MG63 (cell line): ENCODE measurements at regions not wholly inside any gene's neighbourhood (a gene's known extent, or its start where the extent isn't known, plus 50 kb on each side); places are given as distances from the start of the nearest gene placed in this dataset.
"Not testable (repeated sequence)": the region's sequence is repeated elsewhere in the genome, so short reads cannot be mapped to it uniquely, and the experiment has no call there.

Experiments
- DNase-seq: peaks from one replicate; pipeline ENCODE4 v3.0.0-alpha.2; 2020
- H3K27me3 ChIP-seq: fragments of 250-450 bp; sonication (Bioruptor Pico); 2 replicates; pipeline ENCODE4 v1.5.1; 2020; ENCODE audit warnings: mild to moderate bottlenecking, moderate library complexity
- H3K36me3 ChIP-seq: fragments of 250-450 bp; sonication (Bioruptor Pico); 2 replicates; pipeline ENCODE4 v1.5.1; 2020; ENCODE audit warnings: mild to moderate bottlenecking, moderate library complexity
- H3K4me3 ChIP-seq: fragments of 250-450 bp; sonication (Bioruptor Pico); 2 replicates; pipeline ENCODE4 v1.5.1; 2020; ENCODE audit warnings: mild to moderate bottlenecking, moderate library complexity
- H3K9me3 ChIP-seq: fragments of 250-450 bp; sonication (Bioruptor Pico); 2 replicates; pipeline ENCODE4 v1.5.1; 2020; ENCODE audit warnings: mild to moderate bottlenecking, moderate library complexity

DNA sequence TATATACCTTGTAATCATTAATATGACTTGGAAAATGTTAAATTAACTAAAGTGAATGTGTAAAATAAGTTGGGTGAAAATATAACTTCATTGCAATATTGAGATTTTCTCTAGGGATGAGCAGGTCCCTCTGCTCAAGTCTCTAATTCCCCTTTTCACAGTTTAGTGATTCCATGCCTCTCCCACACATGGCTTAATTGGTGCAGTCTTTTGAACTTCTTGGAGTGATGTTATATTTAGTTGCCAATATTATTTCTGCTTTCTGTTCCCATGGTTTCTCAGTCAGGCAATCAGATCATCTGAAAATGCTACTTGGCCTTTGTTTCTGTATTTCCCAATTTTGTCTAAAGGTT is 233.7 kb upstream of the SPOPL start:
- no peaks in the 10 kb centered on the region for H3K27me3 ChIP-seq
- no peaks in the 10 kb centered on the region; the same call in 1 of the 2 replicates for H3K9me3 ChIP-seq
- H3K36me3 ChIP-seq = no peaks in the 10 kb centered on the region
- DNase-seq = no peak
- no peak overlapping the region for H3K4me3 ChIP-seq

DNA sequence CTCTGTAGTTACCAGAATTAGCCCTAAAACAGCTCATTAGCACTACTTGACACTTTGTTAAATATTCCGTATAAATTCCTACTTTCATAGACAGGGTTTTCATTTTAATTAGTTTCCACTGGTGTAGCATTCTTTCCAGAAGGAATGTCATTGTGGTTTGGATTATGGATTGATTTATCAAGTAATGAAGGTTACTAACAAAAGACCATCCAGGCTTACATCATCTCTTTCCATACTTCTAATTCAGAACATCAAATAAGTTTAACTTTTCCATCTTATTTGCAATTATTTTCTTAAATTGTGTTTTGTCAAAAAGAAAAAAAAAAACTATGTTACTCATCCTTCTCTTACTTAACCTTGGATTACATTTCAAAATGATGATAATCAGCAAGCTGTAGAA is 231.8 kb upstream of the SPOPL start:
- DNase-seq = no peak

DNA sequence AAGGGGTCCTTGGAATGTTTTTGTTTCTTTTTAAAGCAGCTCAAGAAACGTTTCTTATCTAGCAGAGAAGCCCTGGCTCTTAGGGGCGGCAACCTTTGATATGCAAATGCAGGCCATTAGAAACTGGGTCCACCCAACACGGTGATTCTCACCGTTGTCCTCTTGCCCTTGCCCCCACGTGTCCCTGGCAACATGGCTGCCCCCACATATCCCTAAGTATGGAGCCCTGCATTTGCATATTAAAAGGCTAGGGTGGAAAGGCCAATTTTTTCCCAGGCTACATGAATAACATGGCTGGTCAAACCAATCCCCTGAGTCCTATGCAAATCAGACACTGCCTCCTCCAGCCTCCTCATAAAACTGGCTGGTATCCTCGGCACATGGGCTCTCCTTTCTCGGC is 230.1 kb upstream of the SPOPL start:
- no peaks in the 10 kb centered on the region; the same call in 1 of the 2 replicates for H3K9me3 ChIP-seq
- no peaks in the 10 kb centered on the region for H3K27me3 ChIP-seq
- no peak overlapping the region for H3K4me3 ChIP-seq
- H3K36me3 ChIP-seq = no peaks in the 10 kb centered on the region
- no peak for DNase-seq

More for the DNA sequence above, 231.8 kb upstream of the SPOPL start:
- no peaks in the 10 kb centered on the region; the same call in 1 of the 2 replicates for H3K9me3 ChIP-seq
- H3K4me3 ChIP-seq = no peak overlapping the region
- H3K27me3 ChIP-seq = no peaks in the 10 kb centered on the region
- H3K36me3 ChIP-seq = no peaks in the 10 kb centered on the region

DNA sequence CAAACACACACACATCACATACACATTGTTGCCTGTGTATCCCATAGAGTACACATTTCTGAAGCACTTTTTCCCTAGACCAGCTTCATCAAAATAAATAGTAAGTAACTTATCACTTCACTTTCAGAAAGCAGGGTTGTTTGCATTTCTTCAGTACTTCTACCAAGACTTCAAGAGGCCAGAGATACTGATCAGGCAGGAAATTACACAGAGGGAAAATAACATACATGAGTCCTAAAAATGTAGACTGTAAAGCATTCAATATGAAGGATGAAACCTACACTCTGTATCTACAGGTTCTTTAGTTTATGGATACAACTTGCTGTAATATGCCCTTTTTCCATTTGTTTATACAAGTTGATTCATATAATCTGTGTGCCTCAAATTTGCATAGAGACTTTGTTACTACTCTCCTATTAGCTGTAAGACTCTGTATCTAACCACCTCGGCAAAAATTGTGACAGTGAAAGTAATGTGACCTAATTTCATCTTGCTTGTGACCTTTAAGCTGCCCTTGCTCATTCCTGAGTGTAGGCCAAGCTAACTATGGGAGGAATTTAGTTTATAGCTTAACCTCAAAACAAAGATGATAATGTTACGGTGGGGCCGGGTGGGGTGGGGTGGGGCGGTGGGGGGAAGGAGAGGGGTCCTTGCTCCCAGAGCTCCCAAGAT is 228.9 kb upstream of the SPOPL start:
- no peaks in the 10 kb centered on the region for H3K27me3 ChIP-seq
- DNase-seq = no peak
- no peak overlapping the region for H3K4me3 ChIP-seq
- H3K9me3 ChIP-seq = no peaks in the 10 kb centered on the region; the same call in 1 of the 2 replicates
- H3K36me3 ChIP-seq = no peaks in the 10 kb centered on the region

DNA sequence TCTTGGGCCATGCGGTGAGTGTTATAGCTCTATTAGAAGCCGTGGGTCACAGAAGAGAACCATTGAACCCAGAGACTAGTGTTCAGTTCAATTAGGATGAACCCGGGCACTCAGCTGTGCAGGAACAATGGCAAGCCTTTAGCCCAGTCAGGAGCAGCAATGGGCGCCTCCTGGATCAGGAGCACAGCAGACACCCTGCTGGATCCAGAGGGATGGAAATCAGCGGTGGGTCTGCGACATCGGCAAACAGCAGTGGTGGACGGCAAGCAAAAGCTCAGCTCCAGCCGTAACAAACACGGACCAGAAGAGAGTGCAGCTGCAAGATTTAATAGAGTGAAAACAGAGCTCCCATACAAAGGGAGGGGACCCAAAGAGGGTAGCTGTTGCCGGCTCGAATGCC is 228.3 kb upstream of the SPOPL start:
- H3K9me3 ChIP-seq, H3K27me3 ChIP-seq, H3K36me3 ChIP-seq, H3K4me3 ChIP-seq, DNase-seq: not testable (repeated sequence)

DNA sequence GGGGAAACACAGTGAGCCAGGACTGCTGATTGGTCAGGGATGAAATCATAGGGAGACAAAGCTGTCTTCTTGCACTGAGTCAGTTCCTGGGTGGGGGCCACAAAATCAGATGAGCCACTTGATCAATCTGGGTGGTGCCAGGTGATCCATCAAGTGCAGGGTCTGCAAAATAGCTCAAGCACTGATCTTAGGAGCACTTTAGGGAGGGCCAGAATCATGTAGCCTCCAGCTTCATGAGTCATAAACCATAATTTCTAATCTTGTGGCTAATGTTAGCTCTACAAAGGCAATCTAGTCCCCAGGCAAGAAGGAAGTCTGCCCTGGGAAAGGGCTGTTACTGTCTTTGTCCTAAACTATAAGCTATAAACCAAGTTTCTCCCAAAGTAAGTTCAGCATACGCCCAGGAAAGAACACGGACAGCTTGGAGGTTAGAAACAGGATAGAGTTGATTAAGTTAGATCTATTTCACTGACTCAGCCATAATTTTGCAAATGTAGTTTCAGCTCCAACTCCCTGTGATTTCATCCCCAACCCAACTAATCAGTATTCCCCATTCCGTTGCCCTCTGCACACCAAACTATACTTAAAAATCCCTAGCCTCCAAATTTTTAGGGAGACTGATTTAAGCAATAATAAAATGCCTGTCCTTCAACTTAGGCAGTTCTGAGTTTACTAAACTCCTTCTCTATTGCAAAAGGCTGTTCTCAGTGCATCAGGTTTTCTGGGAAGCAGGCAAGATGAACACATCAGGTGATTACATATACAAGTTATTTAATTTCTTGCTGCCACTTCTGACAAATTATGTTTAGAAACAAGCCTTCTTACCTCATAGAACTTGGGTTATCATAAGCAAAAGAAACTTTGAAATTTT is 226.9 kb upstream of the SPOPL start:
- Histone ChIP-seq H3K27me3 (no peaks in the 10 kb centered on the region), H3K4me3 (no peak overlapping the region), H3K9me3 (no peaks in the 10 kb centered on the region; the same call in 1 of the 2 replicates), H3K36me3 (no peaks in the 10 kb centered on the region)
- DNase-seq = peak; percentile 40

DNA sequence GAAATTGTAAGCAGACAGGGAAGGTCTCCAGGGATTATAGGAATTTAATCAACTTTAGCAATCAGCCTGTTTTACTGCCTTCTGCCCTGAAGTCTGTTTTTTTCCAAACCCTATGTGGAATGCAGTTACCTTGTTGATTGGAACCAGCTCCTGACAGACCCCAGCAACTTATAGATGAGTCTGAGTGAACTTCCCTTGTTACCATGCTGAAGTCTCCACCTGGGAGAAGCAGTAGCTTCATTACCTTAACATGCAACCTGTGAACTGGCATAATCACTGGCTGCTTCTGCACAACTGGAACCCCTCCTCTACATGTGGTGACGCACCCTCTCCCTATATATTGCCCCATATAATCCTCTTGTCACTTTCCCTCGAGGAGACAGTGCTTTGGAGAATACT is 226.3 kb upstream of the SPOPL start:
- DNase-seq = no peak
- Histone ChIP-seq H3K9me3 (no peaks in the 10 kb centered on the region; the same call in 1 of the 2 replicates), H3K27me3 (no peaks in the 10 kb centered on the region), H3K4me3 (no peak overlapping the region), H3K36me3 (no peaks in the 10 kb centered on the region)

DNA sequence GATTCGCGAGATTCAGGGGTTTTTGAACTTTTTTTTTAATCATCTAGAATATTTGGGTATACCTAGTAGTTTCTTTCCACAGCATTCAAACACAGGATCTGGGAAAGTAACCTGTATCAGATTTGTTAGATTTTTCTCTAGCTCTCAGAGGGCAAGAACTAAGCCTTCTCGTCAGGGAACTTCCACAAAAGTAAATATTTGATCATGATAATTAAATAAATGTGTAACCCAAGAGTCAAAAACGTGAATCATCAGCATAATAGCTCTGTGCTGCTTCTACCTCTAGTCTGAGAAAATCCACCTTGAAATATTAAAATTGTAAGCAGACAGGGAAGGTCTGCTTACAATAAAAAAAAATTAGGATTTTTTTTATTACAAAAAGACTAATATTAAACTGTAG is 225.7 kb upstream of the SPOPL start:
- no peak for DNase-seq
- no peaks in the 10 kb centered on the region for H3K27me3 ChIP-seq
- no peaks in the 10 kb centered on the region for H3K36me3 ChIP-seq
- no peak overlapping the region for H3K4me3 ChIP-seq
- H3K9me3 ChIP-seq = no peaks in the 10 kb centered on the region; the same call in 1 of the 2 replicates

DNA sequence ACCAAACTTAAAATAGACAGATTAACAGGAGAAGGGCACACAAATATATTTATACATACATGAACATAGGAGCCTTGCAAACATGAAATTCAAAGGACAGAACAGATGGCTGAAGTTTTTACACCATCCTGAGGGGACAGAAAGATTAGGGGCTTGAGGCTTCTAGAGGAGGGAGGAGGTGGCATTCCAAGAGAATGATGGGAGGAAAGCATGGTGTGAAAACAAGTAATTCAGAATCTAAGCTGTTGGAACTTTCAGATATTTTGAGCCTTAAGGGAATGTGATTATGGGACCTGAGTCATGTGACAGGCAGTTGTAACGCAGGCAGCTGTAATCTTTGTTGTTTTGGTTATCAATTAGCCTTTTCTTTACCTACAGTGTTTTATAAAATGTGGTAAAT is 225.2 kb upstream of the SPOPL start:
- Histone ChIP-seq H3K27me3 (no peaks in the 10 kb centered on the region), H3K9me3 (no peaks in the 10 kb centered on the region; the same call in 1 of the 2 replicates), H3K4me3 (no peak overlapping the region), H3K36me3 (no peaks in the 10 kb centered on the region)
- no peak for DNase-seq

DNA sequence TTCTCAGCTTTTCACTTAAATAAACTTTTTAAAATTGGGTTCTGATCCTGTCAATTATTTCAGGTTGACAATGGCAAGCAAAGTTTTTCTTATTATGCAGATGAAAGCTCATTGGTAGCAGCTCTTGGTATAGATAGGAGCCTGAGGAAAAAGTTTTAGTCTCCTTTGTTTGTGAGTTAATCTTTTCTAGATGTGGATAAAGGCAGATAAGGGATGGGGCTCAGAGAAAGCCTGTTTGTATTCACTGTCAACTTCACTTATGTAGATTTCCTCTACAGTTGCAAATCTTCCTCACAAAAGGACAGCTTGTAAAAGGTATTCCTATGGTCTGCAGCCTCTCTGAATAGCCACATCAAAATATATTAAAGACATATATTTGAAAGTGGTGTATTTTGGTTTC is 224.5 kb upstream of the SPOPL start:
- Histone ChIP-seq H3K9me3 (no peaks in the 10 kb centered on the region; the same call in 1 of the 2 replicates), H3K27me3 (no peaks in the 10 kb centered on the region), H3K36me3 (no peaks in the 10 kb centered on the region), H3K4me3 (no peak overlapping the region)
- no peak for DNase-seq

DNA sequence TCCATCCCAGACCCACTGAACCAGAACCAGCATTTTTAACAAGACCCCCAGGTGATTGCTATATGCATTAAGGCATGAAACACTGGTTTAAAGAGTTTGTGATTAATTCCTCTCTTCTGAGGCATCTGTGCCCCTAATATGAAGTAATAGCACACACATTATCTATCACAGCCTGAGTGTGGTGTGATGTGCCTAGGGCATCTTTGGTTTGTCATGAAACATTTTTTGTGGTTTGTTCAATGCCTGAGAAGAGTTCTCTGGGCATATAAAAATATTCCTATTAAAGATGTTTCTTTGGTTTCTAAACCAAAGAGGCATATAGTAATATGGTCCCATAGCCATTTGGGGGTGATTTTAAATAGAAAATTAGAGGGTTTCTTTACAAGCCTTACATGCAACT is 221.7 kb upstream of the SPOPL start:
- Histone ChIP-seq H3K27me3 (no peaks in the 10 kb centered on the region), H3K4me3 (no peak overlapping the region), H3K36me3 (no peaks in the 10 kb centered on the region), H3K9me3 (no peaks in the 10 kb centered on the region)
- DNase-seq = no peak

DNA sequence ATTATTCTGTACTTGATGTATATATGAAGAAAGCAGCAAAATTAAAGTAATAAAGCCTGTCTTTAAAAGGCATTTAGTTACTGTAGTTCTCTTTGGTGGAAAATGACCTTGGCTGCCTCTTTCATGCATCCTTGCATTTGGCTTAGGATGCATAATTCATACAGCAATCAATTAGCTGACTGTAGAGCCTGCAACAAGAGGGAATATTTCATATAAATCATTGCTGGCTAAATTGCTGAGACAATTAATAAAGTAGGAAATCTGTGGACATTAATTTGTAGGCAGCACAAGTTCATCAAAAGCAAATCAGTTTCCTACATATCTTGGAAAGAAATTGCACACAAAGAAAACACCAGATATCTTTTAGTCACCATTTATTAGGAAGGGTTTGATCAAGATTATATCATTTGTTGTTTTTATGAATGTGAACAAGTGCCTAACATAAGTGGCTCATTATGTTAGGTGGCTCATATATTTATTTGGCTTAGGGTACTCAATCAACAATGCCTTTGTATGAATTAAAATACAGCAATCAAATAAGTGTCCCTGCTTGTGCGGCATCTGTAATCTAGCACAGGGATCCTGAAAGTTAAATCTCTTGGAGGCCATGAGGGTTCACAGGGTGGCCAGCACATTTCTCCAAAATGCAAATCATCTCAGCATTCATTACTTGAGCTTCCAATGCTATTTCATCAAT is 220.4 kb upstream of the SPOPL start:
- no peaks in the 10 kb centered on the region for H3K36me3 ChIP-seq
- H3K4me3 ChIP-seq = no peak overlapping the region
- no peaks in the 10 kb centered on the region for H3K9me3 ChIP-seq
- no peak for DNase-seq
- no peaks in the 10 kb centered on the region for H3K27me3 ChIP-seq

DNA sequence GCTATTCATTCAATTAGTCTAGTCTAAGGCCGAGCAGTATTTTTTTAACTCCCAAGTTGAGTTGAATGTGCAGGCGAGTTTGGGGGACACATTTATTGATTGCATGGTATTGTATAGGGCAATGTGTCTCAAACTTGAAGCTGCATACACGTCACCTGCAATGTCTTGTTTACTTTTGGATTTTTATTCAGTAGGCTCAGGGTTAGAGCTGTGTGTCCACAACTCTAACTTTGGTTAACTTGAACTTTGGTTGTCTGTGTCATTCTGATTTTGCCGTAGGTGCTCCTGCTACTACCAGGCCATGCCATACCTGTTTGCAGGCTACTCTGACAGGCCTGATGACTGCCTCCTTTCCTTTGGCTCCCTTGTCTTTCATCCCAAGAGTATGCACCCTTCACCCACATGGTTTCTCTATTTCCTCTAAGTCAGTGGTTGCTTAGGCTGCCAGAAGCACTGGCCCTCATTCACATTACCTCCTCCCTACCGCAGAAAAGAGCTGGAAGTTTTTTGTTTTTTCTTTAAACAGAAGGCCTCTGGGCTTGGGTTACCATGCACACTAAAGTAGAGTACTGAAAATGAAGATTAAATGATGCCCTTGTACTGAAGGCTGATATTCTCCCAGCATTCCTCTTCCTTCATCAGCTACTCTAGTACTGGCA is 219.4 kb upstream of the SPOPL start:
- Histone ChIP-seq H3K27me3 (no peaks in the 10 kb centered on the region), H3K9me3 (no peaks in the 10 kb centered on the region), H3K36me3 (no peaks in the 10 kb centered on the region), H3K4me3 (no peak overlapping the region)
- no peak for DNase-seq

DNA sequence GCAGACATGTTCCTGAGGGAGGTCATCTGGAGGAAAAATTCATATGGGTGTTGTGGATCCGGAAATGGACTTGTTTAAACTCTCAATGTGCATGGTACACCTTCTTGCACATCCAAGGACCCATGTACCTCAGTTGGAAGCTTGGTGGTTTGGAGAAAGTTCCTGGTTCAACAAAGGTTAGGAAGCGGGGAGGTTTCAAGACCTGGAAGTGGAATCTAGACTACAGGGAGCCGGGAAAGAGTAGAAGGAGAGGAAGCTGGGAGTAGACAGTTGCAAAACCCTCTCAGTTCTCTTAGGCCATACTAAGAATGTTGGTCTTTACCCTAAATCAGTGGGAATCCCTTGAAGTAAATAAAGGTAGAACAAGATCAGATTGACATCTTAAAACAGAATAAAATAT is 209.8 kb upstream of the SPOPL start:
- DNase-seq = no peak
- Histone ChIP-seq H3K36me3 (no peaks in the 10 kb centered on the region), H3K4me3 (no peak overlapping the region), H3K27me3 (no peaks in the 10 kb centered on the region), H3K9me3 (no peaks in the 10 kb centered on the region)

DNA sequence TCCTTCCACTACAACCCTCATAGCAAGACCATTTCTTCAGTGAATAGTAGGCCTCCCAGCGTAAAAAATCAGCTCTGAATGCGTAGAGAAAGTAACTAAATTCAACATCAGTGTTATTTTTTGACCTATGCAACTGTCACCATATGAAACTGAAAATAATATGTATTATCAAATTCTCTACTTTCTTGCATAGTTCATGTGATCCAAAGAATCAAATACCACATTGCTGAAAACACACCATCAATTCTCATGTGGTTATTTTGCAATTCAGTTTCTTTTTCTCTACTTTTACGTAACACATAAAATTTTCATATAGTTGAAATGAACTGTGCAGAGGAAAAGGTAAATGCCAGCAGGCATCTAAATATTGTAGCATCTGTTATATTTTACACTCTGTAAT is 208.5 kb upstream of the SPOPL start:
- Histone ChIP-seq H3K4me3 (no peak overlapping the region), H3K27me3 (no peaks in the 10 kb centered on the region), H3K9me3 (no peaks in the 10 kb centered on the region), H3K36me3 (no peaks in the 10 kb centered on the region)
- DNase-seq = no peak

DNA sequence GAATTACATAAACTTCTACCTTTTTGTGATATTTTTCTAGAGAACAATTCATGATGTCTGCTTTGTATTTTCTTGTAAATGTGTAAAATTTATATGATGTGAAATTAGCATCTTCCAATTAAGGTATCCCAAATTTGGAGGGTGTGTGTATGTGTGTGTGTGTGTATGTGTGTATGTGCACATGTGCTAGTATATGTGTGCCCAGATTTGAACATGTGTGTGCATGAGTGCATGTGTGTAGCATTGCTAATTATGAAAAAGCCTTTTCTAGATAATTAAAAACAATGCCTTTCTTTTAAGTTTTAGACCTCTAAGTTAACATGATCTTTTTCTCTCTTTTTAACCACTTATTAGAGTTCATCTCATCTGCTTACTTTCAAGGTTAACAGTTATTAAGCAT is 208.0 kb upstream of the SPOPL start:
- H3K27me3 ChIP-seq = no peaks in the 10 kb centered on the region
- no peaks in the 10 kb centered on the region for H3K9me3 ChIP-seq
- no peak overlapping the region for H3K4me3 ChIP-seq
- no peaks in the 10 kb centered on the region for H3K36me3 ChIP-seq
- DNase-seq = no peak

DNA sequence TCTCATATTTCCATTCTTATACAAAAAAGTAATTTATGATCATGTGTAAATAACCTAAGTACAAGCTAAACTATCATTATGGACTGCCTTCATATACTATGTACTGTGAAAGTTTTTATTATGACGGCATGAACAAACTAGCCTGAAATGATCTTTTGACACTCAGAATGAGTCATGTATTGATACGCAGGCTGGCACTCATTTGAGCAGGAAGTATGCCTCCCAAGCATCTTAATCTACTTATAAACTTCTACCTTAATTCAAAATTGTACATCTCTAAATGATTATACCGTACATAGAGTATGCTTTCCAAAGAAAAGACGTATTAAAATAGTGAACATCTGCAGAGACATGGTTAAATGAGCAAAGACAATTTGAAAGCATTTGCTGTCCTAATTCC is 207.1 kb upstream of the SPOPL start:
- peak; percentile 1 for DNase-seq
- no peaks in the 10 kb centered on the region for H3K36me3 ChIP-seq
- no peaks in the 10 kb centered on the region for H3K27me3 ChIP-seq
- no peaks in the 10 kb centered on the region for H3K9me3 ChIP-seq
- H3K4me3 ChIP-seq = no peak overlapping the region
